Esophagus muscularis mucosa (tissue), 4 donors: ENCODE measurements at regions not wholly inside any gene's neighbourhood (a gene's known extent, or its start where the extent isn't known, plus 50 kb on each side); places are given as distances from the start of the nearest gene placed in this dataset.

Experiments
- DNase-seq: peaks from one replicate; pipeline ENCODE4 v3.0.0-alpha.2; 2017; ENCODE audit errors: extremely low spot score
- H3K27ac ChIP-seq, 4 donors: fragments of 200-600 bp; sonication (generic); replicated peaks in 1 of 4; 1 replicate in 3 of 4; 2 replicates in 1 of 4; pipeline ENCODE4 v1.5.1; 2016 to 2019; ENCODE audit warnings: mild to moderate bottlenecking in 1 of 4
- H3K27me3 ChIP-seq, 4 donors: fragments of 200-600 bp; sonication (generic); one replicate each; pipeline versions ENCODE4 v1.5.1 to v1.6.0; 2016 to 2019
- H3K36me3 ChIP-seq, 4 donors: fragments of 200-600 bp; sonication (generic); one replicate each; pipeline ENCODE4 v1.5.1; 2016 to 2019
- H3K4me1 ChIP-seq, 4 donors: fragments of 200-600 bp; sonication (generic); one replicate each; pipeline ENCODE4 v1.5.1; 2016 to 2019
- H3K4me3 ChIP-seq, 4 donors: fragments of 200-600 bp; sonication (generic); 1 replicate in 2 of 4; 2 replicates in 2 of 4; pipeline ENCODE4 v1.5.1; 2016 to 2019; ENCODE audit warnings: mild to moderate bottlenecking in 4 of 4, moderate library complexity in 1 of 4
- H3K9me3 ChIP-seq, 4 donors: fragments of 200-600 bp; sonication (generic); 1 replicate in 3 of 4; 2 replicates in 1 of 4; pipeline ENCODE4 v1.5.1; 2016 to 2019
- EP300 ChIP-seq: sonication (generic); formaldehyde crosslinking; IDR thresholded peaks from one replicate; pipeline ENCODE4 v1.6.1; 2017; ENCODE audit warnings: antibody characterized with exemption
- POLR2A ChIP-seq: fragments of 450-650 bp; IDR thresholded peaks from one replicate; pipeline ENCODE4 v1.6.1; 2017; ENCODE audit warnings: antibody characterized with exemption, moderate library complexity, mild to moderate bottlenecking, low read depth
- POLR2AphosphoS5 ChIP-seq, 2 donors: sonication (generic); formaldehyde crosslinking; IDR thresholded peaks; one replicate each; pipeline ENCODE4 v1.6.1; 2017; ENCODE audit warnings: antibody characterized with exemption in 2 of 2
- WGBS: methylation state at CpG from one replicate; pipeline ENCODE4 v1.1.5; 2018; 5-methylcytosine and 5-hydroxymethylcytosine counted together
- intact Hi-C: fragments of 100-400 bp; cut with DNase I; formaldehyde crosslinking; loops from one replicate; pipeline ENCODE4 v1.15.1; 2023
- TF ChIP-seq, protein P1 (sequence below), 3 experiments: fragments of 200-600 bp in 2 of 3; fragments of 450-650 bp in 1 of 3; sonication (generic) in 2 of 3; IDR thresholded peaks; one replicate each; pipeline ENCODE4 v1.5.1; 2017 to 2019; ENCODE audit warnings: antibody characterized with exemption in 3 of 3, mild to moderate bottlenecking in 2 of 3, moderate library complexity in 1 of 3

DNA sequence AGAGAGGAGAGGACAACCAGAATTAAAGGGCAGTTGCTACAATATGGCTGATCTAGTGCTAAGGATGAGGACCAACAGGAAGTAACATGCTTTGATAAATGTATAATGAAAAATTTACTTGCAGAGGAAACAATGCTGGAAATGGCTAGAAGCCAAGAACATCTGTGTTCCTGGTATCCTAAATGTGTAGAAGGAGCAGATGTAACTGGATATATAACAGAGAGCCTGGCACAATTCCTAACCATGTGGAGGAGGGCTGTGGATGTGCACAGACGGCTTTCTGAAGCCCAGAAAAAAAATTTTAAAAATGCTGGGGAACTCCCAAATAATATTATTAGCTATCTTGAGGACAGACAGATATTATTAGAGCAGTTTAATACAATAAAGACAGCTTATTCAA, 159.4 kb upstream of the GBE1 start:
- no peak for TF ChIP-seq EP300
- TF ChIP-seq POLR2AphosphoS5 (IDR thresholded peaks at IDR 0.05), result no peak
- TF ChIP-seq, protein P1, sequence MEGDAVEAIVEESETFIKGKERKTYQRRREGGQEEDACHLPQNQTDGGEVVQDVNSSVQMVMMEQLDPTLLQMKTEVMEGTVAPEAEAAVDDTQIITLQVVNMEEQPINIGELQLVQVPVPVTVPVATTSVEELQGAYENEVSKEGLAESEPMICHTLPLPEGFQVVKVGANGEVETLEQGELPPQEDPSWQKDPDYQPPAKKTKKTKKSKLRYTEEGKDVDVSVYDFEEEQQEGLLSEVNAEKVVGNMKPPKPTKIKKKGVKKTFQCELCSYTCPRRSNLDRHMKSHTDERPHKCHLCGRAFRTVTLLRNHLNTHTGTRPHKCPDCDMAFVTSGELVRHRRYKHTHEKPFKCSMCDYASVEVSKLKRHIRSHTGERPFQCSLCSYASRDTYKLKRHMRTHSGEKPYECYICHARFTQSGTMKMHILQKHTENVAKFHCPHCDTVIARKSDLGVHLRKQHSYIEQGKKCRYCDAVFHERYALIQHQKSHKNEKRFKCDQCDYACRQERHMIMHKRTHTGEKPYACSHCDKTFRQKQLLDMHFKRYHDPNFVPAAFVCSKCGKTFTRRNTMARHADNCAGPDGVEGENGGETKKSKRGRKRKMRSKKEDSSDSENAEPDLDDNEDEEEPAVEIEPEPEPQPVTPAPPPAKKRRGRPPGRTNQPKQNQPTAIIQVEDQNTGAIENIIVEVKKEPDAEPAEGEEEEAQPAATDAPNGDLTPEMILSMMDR (IDR thresholded peaks at IDR 0.05), result no peak
- no peak for TF ChIP-seq POLR2A
- intact Hi-C loops, result no loop called here
- WGBS, result 39% methylated on average over 1 of the region's 1 CpG

DNA sequence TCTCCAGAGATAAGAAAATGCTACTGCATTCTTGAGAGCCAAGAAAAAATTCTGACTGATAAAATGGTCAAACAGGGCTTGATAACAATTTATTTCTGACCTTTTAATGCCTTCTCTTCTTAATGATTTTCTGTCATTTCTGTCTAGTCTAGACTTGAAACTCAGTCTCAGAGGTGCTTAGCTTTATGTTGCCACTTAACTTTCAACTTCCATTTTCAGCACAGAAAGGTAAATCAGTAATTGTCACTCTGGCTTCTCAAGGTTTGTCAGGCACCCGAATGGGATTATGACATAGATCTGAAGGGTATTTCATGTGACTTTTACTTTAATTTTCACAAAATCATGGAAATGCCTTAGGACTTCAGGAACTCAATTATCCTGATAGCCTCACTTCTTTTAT, 155.4 kb upstream of the GBE1 start:
- no peaks in the 10 kb centered on the region for H3K4me1 ChIP-seq
- H3K27me3 ChIP-seq, result no peaks in the 10 kb centered on the region
- H3K36me3 ChIP-seq, result no peaks in the 10 kb centered on the region
- TF ChIP-seq POLR2A (no peak), POLR2AphosphoS5 (IDR thresholded peaks at IDR 0.05) (no peak), EP300 (no peak)
- TF ChIP-seq, protein P1 (IDR thresholded peaks at IDR 0.05), result no peak
- no peaks in the 10 kb centered on the region for H3K9me3 ChIP-seq
- H3K27ac ChIP-seq, result no peak overlapping the region
- H3K4me3 ChIP-seq, result no peak overlapping the region
- 82% methylated on average over 1 of the region's 1 CpG for WGBS
- intact Hi-C loops, result no loop called here
- no peak for DNase-seq

More for the DNA sequence above, 159.4 kb upstream of the GBE1 start:
- DNase-seq, result no peak
- Histone ChIP-seq H3K36me3 (no peaks in the 10 kb centered on the region), H3K4me1 (no peaks in the 10 kb centered on the region), H3K4me3 (no peak overlapping the region), H3K9me3 (no peaks in the 10 kb centered on the region), H3K27me3 (no peaks in the 10 kb centered on the region), H3K27ac (no peak overlapping the region)

DNA sequence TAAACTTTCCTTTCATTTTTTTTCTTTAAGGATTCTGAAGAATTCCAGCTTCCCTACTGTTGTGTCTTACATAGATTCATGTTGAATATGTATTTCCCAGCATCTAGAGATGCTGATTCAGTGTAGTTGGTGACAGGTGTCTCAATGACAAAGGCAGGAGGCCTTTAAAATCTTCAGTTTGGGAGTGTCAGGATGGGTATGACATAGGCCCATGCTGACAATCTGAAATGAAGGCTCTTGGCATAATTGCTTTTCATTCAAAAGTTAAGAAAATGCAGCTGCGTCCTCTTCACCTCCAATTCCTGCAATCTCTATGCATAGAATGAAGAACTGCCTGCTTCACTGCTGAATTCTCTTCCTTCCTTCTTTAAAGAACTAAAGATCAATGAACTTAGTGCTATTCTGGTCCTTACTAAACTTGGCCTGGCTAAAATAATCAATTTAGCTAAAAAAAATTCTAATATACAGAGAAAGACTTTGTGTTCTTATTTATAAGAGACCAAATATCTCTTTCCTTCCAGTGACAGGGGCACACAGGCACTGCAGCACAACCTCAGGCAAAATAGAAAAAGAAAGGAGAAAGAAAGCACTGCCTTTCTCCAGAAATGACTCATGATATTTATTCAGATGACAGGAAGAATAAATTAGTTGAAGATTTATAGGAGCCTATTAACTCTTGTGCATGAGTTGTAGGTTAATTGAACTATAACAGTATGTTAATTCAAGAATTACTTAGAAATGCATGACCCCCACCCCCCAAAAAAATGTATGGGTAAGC, 152.6 kb upstream of the GBE1 start:
- TF ChIP-seq EP300 (no peak), POLR2A (no peak), POLR2AphosphoS5 (IDR thresholded peaks at IDR 0.05) (no peak)
- TF ChIP-seq, protein P1 (IDR thresholded peaks at IDR 0.05), result no peak
- no peak for DNase-seq
- no peaks in the 10 kb centered on the region for H3K27me3 ChIP-seq
- no peak overlapping the region for H3K4me3 ChIP-seq
- no peaks in the 10 kb centered on the region for H3K36me3 ChIP-seq
- H3K27ac ChIP-seq, result no peak overlapping the region
- H3K4me1 ChIP-seq, result no peaks in the 10 kb centered on the region
- intact Hi-C loops, result no loop called here
- 90% methylated on average over 1 of the region's 1 CpG for WGBS
- H3K9me3 ChIP-seq, result no peaks in the 10 kb centered on the region

DNA sequence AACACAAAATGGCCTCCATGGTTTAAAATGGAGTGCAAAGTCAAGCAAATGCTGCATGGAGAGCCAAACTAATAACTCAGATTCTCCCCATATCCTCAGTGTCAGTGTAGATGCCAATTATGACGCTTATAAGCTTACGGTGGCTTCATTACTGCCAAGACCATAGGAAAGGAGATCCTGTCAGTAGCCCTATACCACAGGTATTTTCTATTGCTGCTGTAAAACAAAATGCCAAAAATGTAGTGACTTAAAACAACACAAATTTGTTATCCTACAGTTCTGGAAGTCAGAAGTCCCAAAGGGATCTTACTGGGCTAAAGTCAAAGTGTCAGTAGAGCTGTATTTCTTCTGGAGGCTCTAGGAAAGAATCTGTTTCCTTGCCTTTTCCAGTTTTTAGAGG, 149.8 kb upstream of the GBE1 start:
- no peak overlapping the region for H3K4me3 ChIP-seq
- H3K4me1 ChIP-seq, result no peaks in the 10 kb centered on the region
- 89% methylated on average over 2 of the region's 2 CpGs for WGBS
- no peak overlapping the region for H3K27ac ChIP-seq
- H3K36me3 ChIP-seq, result no peaks in the 10 kb centered on the region
- TF ChIP-seq, protein P1 (IDR thresholded peaks at IDR 0.05), result no peak
- TF ChIP-seq POLR2AphosphoS5 (IDR thresholded peaks at IDR 0.05) (no peak), POLR2A (no peak), EP300 (no peak)
- intact Hi-C loops, result no loop called here
- no peaks in the 10 kb centered on the region for H3K9me3 ChIP-seq
- no peak for DNase-seq
- H3K27me3 ChIP-seq, result no peaks in the 10 kb centered on the region
